NCI-H748 (cell line): ENCODE measurements at regions not wholly inside any gene's neighbourhood (a gene's known extent, or its start where the extent isn't known, plus 50 kb on each side); places are given as distances from the start of the nearest gene placed in this dataset.
A peak's percentile ranks its signal among the peaks of the same experiment; 100 is the strongest.

Source experiments
- DNase-seq: peaks from one replicate; lab custom pipeline; 2025; ENCODE audit not compliant: unreplicated experiment; lab: John Stamatoyannopoulos, UW

DNA sequence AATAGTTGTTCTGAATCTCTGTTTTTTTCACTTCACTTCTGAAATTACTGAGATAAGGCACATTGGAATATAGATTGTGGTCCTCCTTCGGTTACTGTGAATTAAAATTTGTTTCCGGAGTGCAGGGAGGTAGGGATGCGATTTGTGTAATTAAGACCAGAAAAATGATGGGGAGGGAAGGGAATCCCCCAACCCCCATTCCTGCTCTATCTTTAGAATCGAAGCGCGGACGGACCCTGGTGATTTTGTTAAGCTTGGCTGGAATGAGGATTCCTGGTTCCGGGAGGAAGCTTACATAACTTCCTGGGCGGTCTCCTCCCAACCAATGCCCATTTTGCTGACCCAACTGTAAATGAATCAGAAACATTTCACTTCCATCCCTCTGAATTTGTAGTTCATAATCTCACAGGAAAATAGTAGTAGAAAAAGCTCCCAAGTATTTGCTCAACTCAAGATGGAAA lies 220.1 kb upstream of the MSX2 start:
- DNase-seq = peak; percentile 56

DNA sequence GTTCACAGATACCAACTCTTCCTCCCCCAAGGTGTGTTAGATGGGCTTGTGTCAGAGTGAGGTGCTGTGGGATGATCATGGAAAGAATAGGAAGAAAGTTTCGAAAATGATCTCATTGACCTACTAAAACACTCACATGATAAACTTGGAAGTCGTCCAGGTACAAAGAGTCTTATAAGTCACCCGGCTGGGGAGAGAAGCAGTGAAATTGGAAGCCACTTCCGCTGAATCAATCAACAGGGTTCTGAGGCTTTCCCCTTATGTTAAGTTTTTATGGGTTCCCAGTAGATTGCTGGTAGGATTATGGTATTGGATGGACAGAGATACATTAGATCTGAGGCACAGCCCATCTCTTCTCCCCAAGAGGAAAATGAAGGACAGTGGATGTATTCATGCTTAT lies 218.8 kb upstream of the MSX2 start:
- no peak for DNase-seq

GRCh38 chr5:174510782-174511453 lies 213.5 kb upstream of the MSX2 start:
- DNase-seq = peak; percentile 53

DNA sequence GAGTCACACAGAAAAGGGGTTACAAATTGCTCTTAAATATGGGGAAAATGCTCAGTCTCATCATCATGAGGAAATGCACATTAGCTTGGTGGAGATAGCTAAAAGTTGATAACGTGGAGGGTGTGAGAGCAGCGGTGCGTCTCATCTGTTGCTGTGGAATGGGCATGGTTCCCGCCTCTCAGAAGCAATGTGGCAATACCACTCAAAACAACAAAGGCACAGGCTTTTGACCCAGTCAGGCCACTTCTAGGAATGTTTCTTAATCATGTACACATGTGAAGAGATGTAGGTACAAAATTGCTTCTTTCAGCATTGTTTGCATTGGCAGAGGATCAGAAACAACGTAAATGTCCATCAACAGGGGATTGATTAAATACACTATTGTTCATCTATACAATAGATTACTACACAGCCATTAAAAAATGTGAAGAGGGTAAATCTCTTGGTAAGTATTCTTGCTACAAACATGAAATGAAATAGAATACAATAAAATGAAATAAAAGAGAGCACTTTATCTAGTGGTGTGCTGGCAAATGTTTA lies 212.6 kb upstream of the MSX2 start:
- DNase-seq = peak; percentile 95

DNA sequence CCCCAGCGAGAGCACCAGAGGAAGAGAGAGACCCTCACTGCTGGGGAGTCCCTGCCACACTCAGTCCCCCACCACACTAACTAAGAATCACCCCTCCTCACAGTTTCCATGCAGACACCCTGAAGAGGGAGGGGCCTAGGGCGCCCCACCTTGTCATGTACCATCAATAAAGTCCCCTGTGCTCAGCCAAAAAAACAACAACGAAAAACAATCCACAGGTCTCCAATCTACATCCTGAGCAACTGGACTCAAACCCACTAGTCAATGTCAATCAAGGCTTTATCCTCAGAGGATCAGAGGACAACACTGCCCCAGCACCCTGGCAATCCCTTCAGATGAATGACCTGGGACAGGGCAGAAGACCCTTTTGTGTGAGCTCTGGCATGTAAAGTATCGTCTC lies 210.1 kb upstream of the MSX2 start:
- DNase-seq = no peak

- peak; percentile 97 for DNase-seq
Observed at GRCh38 chr5:174514983-174515394, 209.4 kb upstream of the MSX2 start.

DNA sequence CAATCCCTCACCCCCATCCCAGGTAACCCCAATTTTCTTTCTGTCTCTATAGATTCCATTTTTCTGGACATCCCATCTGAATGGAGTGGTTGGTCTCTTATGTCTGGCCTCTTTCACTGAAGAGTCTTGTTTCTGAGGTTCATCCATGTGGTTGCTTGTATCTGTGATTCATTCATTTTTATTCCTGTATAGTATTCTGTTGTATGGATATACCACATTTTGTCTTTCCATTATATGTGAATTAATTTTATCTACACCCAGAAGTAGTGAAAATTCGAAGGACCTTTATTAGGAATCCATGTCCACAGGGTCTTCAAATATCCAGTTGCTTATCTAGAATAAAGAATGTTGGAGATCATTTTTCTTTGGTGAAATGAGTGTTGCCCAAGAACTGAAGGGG lies 207.6 kb upstream of the MSX2 start:
- no peak for DNase-seq

DNA sequence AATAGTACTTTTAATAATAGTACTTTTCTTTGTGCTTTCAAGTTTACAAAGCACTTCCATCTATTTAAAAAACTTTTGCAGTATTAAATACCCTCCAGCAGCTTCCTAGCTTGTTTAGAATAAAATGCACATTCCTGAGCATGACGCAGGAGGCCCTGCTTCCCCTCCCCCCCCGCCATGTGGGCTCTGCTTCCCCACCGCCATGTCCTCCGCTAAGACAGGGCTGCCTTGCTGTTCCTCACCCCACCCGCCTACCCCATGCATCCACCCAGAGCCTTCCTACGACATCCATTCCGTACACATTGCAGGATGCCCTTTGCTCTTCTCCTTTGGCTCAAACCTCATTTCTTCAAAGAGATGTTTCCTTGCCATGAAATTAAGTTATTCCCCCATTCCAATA lies 205.9 kb upstream of the MSX2 start:
- no peak for DNase-seq

DNA sequence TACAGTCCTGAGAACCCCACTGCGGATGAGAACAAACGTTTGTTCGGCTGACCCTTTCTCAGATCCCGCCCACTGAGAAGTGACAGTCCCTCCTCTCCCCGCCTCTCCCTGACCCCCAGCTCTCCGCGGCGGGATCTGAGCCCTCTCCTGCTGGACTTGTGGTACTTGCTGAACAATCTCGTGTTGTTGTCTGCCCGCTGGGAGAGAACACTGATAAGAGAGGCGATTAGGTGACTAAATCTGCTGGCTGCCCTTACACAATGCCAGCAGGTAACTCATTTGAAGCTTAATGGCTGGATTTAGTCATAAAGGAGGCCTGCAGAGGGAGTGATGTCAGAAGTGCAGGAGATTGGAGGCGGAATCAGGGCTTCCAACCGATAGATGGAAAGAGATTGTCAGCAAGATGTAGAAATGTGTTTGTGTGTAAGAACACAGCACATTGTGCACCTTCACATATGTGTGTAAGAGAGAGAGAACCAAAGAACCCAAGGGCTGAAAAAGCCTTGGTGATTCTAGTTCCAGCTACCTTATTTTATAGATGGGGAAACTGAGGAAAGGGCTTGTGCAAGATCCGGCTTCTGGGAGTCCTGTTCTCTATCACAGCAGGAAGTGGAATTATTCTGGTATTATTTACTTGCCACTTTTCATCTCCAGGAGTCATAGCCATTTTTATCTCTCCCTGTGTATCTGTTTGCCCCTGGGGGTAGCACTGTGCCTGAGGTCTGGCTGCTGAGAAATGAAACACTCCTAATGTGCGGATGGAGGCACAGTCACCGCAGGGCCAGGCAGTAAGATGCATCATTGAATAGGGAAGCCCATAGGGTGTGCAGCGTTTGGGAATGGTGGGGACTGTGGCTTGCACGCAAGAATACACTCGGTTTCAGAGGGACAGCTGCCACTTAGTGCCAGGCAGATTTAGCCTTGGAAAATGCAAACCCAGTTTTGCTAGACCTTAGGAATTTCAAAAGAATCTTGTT lies 203.7 kb upstream of the MSX2 start:
- DNase-seq = peak; percentile 73

- no peak for DNase-seq
Observed at GRCh38 chr5:174521449-174521848, 202.9 kb upstream of the MSX2 start.

DNA sequence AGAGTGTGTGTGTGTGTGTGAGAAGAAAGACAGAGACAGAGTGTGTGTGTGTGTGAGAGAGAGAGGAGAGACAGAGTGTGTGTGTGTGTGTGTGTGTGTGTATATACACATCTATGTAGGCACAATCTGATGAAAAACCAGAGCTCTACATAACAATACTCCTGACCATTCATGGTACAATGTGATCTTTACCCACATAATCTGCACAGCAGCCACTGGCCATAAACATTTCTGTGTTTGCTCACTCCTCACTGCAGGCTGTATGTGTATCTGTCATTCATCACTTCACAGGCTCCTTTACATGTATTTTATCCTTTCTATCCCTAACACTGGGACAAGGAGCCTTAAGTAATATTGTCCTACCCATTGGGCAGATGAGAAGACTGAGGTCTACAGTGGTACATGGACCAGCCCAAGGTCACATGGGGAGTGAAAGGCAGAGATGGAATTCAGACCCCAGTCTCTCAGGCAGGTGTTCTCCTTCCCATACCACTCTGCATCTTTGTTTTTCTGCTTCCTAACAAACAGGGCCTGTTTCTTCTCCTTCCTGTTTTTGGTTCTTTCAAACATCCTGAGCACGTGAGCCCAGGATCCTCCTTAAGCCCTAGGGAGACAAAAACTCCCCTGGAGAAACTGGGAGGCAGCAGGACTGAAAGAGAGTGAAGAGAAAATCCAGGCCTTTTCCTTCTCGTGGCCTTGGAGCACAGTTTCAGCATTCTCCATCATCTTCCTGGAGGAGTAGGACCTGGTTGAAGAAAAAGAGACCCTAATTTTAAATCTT lies 201.7 kb upstream of the MSX2 start:
- no peak for DNase-seq

GRCh38 chr5:174523311-174524071 lies 200.9 kb upstream of the MSX2 start:
- no peak for DNase-seq

- DNase-seq = no peak
Observed at GRCh38 chr5:174524351-174524750, 200.0 kb upstream of the MSX2 start.

GRCh38 chr5:174526177-174526576 lies 198.2 kb upstream of the MSX2 start:
- no peak for DNase-seq

DNA sequence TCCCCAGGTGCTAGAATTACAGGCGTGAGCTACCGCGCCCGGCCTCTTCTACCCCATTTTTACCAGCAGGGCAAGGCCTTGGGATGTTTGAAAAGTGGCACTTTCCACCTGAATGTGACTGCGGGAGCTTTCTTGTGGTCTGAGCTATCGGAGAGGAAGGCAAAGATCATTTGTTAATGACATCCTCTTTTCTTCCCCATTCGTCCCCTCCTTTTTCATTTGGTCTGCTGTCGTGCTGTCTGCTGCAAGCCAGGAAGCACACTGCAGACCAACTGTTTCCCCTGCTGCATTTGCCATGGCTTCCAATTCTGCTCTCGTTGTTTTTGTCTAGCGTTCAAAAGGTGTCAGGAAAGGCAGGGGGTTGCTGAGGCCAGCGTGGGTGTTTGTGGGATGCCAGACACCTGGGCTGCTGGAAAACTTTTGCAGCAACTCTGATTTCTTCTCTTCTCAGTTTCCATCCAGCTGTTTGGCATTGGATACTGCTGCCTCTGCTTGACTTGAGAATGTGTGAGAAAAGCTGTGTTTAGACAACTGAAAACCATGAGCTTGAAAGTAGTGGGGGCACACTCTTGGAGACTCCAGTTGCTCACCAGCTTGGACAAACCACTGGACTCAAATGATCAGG lies 196.4 kb upstream of the MSX2 start:
- no peak for DNase-seq

GRCh38 chr5:174528821-174529544 lies 195.4 kb upstream of the MSX2 start:
- no peak for DNase-seq

GRCh38 chr5:174529925-174530681 lies 194.3 kb upstream of the MSX2 start:
- DNase-seq = no peak

- peak; percentile 96 for DNase-seq
Observed at GRCh38 chr5:174531782-174532191, 192.6 kb upstream of the MSX2 start.
